Stomach (tissue), 4 donors: ENCODE measurements at regions not wholly inside any gene's neighbourhood (a gene's known extent, or its start where the extent isn't known, plus 50 kb on each side); places are given as distances from the start of the nearest gene placed in this dataset.

ENCODE experiments used
- EP300 ChIP-seq: sonication (generic); formaldehyde crosslinking; IDR thresholded peaks from one replicate; pipeline ENCODE4 v1.6.1; 2017; ENCODE audit warnings: antibody characterized with exemption
- POLR2A ChIP-seq, 4 donors: fragments of 450-650 bp; IDR thresholded peaks; one replicate each; pipeline ENCODE4 v1.6.1; 2016; ENCODE audit warnings: antibody characterized with exemption in 4 of 4, control low read depth in 2 of 4, mild to moderate bottlenecking in 1 of 4, moderate library complexity in 1 of 4
- POLR2AphosphoS5 ChIP-seq, 3 donors: sonication (generic); formaldehyde crosslinking; IDR thresholded peaks; one replicate each; pipeline ENCODE4 v1.6.1; 2016; ENCODE audit warnings: antibody characterized with exemption in 3 of 3
- TF ChIP-seq, protein P1 (sequence below), 7 experiments: fragments of 450-650 bp in 4 of 7; fragments of 200-600 bp in 3 of 7; sonication (generic) in 3 of 7; IDR thresholded peaks; one replicate each; pipeline ENCODE4 v1.5.1; 2016 to 2019; ENCODE audit warnings: antibody characterized with exemption in 7 of 7, control low read depth in 2 of 7, mild to moderate bottlenecking in 1 of 7

DNA sequence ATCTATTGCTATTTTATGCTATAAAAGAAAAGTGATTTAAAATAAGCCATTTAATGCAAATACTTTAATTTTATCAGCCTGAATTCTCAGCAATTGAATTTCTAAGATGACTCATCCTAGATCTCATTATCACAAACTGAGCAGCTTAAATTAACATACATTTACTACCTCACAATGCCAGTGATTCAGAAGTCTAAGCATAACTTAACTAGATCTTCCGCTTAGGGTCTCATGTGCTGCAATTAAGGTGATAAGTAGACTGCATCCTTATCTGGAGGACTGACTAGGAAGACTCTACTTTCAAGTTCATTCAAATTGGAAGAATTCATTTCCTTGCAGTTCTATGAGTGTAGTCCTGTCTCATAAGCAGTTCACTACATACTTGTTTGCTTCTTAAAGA lies 286.6 kb downstream of the COL11A1 start:
- TF ChIP-seq POLR2A (IDR thresholded peaks at IDR 0.05) (no peak), POLR2AphosphoS5 (IDR thresholded peaks at IDR 0.05) (no peak), EP300 (no peak)
- TF ChIP-seq, protein P1, sequence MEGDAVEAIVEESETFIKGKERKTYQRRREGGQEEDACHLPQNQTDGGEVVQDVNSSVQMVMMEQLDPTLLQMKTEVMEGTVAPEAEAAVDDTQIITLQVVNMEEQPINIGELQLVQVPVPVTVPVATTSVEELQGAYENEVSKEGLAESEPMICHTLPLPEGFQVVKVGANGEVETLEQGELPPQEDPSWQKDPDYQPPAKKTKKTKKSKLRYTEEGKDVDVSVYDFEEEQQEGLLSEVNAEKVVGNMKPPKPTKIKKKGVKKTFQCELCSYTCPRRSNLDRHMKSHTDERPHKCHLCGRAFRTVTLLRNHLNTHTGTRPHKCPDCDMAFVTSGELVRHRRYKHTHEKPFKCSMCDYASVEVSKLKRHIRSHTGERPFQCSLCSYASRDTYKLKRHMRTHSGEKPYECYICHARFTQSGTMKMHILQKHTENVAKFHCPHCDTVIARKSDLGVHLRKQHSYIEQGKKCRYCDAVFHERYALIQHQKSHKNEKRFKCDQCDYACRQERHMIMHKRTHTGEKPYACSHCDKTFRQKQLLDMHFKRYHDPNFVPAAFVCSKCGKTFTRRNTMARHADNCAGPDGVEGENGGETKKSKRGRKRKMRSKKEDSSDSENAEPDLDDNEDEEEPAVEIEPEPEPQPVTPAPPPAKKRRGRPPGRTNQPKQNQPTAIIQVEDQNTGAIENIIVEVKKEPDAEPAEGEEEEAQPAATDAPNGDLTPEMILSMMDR (IDR thresholded peaks at IDR 0.05) = no peak
